ENCODE measurements at regions not wholly inside any gene's neighbourhood (a gene's known extent, or its start where the extent isn't known, plus 50 kb on each side); places are given as distances from the start of the nearest gene placed in this dataset.

DNA sequence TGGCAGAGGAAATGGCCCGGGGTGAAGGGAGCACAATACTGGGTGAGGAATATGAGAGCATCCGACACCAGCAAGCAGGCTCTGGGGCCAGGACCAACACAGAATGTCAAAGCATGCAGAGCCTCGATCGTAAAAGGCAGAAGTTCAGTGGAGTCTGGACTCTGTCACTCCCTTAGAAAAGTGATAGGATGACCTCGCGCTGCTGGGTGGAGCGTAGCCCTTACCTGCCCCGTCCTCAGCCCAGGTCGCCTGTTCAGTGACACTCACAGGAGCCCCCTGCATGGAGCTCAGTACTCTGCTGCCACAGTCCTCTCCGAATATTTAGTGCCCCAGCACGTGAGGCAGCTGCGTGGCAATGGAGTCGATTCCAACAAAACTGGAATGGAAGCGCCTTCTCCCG is 236.7 kb upstream of the MYT1L start:
- Mint-ChIP-seq H3K4me1 (ENCODE audit: low read depth) (no peaks in the 10 kb centered on the region), H3K9me3 (no peaks in the 10 kb centered on the region), H3K4me3 (no peak overlapping the region), H3K27ac (no peak overlapping the region), H3K27me3 (ENCODE audit: low read depth) (no peaks in the 10 kb centered on the region), H3K36me3 (ENCODE audit: low read depth) (no peaks in the 10 kb centered on the region)

DNA sequence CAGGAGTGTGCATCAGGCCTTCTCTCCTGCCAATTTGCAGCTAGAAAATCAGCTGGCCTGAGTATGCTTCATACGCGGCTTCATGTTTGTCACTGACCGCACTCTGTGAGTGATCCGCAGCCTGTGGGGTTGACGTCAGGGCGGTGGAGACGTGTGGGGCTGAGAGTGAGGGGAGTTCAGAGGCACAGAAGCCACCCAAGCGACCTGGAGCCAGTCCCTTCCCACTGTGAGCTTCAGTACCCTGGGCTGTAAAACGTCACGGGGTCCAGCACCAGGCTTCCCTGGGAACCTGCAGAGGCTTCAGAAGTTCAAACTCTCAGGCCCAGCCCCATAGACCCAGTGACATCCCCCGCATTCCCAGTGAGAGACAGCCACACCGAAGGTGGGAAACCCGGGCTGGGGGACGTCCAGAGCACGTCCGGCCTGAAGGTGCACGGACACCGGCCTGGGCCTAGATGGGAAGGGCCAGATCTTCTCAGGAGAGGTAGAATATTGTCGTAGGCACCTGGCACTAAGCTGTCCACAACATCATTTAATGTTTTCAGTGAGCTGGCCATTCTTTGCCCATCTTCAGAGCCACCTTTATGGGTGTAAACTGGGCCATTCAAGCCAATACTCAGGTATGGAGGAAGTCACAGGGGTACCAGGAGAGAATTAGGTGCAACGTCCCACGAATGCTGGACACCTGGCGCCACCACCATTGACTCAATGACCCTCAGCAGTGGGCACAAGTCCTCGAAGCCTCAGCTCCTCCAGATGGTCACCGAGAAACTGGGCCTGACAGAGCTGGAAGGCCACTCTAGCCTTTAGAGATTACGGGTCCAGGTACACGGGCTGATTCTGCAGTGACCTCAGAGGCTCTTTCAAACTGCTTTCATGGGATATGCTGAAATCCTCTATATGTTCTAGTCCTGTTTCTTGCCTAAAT is 235.6 kb upstream of the MYT1L start:
- no peak overlapping the region for H3K27ac Mint-ChIP-seq
- no peaks in the 10 kb centered on the region for H3K36me3 Mint-ChIP-seq (ENCODE audit: low read depth)
- H3K9me3 Mint-ChIP-seq, result no peaks in the 10 kb centered on the region
- H3K4me3 Mint-ChIP-seq, result no peak overlapping the region
- H3K4me1 Mint-ChIP-seq (ENCODE audit: low read depth), result no peaks in the 10 kb centered on the region
- no peaks in the 10 kb centered on the region for H3K27me3 Mint-ChIP-seq (ENCODE audit: low read depth)

DNA sequence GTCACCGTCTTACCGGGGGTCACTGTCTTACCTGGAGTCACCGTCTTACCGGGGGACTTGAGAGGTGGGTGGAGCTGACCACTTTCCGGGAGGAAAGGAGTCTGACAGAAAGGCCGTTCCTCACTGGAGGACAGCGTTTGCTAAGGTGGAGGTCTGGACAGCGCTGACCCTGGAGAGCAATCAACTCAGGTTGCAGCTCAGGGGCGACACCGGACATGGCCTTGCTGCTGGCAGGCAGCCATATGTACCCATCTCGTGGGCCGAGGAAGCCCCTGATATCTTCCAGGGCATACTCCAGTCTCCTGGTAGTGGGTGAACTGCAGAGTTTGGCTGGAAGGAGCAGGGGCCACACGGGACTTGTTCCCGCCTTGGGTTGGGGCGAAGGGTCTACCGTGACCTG is 234.6 kb upstream of the MYT1L start:
- no peak overlapping the region for H3K27ac Mint-ChIP-seq
- no peaks in the 10 kb centered on the region for H3K4me1 Mint-ChIP-seq (ENCODE audit: low read depth)
- no peaks in the 10 kb centered on the region for H3K9me3 Mint-ChIP-seq
- no peaks in the 10 kb centered on the region for H3K36me3 Mint-ChIP-seq (ENCODE audit: low read depth)
- H3K4me3 Mint-ChIP-seq, result no peak overlapping the region
- no peaks in the 10 kb centered on the region for H3K27me3 Mint-ChIP-seq (ENCODE audit: low read depth)

DNA sequence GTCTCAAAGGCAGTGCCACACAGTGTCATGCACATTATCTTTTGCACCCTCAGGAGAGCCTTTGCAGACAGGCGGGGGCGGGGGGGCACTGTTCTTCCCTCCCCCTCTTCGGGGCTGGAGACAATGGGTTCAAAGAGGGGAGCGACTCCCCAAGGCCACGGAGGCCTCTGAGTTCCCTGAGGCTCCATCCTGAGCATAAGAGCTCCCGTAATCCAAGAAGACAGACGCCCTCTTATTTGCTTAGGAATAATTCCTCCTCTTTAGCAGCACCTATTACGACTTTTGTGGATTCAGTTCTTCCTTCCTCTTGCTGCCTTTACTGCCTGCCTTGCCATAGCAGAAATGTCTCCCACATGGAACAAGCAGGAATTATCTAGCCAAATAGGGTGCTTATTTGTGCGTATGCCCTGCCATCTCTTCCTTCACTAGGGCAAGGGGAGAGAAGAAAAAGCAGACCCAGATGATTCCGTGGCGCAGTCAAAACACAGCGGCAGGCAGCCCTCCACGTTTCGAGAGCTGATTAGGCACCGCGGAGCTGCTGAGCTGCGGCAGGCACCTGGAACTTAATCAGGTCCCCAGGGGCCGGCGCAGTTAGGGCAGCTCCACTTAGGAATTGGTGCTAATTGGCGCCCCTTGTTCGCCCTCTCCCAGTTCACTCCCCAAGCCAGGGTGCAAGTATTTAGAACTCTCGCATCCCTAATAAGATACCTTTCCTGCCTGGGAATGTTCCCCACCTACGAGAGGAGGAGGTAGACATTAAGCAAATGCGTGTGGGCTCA is 233.4 kb upstream of the MYT1L start:
- no peak overlapping the region for H3K4me3 Mint-ChIP-seq
- no peaks in the 10 kb centered on the region for H3K36me3 Mint-ChIP-seq (ENCODE audit: low read depth)
- H3K4me1 Mint-ChIP-seq (ENCODE audit: low read depth), result no peaks in the 10 kb centered on the region
- H3K9me3 Mint-ChIP-seq, result no peaks in the 10 kb centered on the region
- H3K27ac Mint-ChIP-seq, result no peak overlapping the region
- H3K27me3 Mint-ChIP-seq (ENCODE audit: low read depth), result no peaks in the 10 kb centered on the region

DNA sequence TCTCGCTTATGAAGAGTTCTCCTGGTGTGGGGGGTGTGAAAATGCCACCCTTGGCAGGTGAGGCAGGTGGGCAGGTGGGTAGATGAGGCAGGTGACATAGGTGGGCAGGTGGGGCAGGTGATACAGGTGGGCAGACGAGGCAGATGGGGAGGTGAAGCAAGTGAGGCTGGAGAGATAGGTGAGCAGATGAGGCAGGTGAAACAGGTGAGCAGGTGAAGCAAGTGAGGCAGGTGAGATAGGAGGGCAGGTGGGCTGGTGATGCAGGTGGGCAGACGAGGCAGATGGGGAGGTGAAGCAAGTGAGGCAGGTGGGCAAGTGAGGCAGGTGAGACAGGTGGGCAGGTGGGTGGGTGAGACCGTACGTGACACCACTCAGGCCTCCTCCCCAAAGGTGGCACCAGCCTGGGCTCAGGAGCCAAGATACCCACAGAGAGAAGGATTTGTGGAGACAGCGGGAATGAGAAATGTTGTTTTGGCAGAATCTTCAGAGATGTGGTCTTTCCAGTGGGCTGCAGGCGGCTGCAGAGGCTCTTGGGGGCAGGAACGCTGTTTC is 232.3 kb upstream of the MYT1L start:
- Mint-ChIP-seq H3K36me3 (ENCODE audit: low read depth) (no peaks in the 10 kb centered on the region), H3K27me3 (ENCODE audit: low read depth) (no peaks in the 10 kb centered on the region), H3K27ac (no peak overlapping the region), H3K9me3 (no peaks in the 10 kb centered on the region), H3K4me1 (ENCODE audit: low read depth) (no peaks in the 10 kb centered on the region), H3K4me3 (no peak overlapping the region)

DNA sequence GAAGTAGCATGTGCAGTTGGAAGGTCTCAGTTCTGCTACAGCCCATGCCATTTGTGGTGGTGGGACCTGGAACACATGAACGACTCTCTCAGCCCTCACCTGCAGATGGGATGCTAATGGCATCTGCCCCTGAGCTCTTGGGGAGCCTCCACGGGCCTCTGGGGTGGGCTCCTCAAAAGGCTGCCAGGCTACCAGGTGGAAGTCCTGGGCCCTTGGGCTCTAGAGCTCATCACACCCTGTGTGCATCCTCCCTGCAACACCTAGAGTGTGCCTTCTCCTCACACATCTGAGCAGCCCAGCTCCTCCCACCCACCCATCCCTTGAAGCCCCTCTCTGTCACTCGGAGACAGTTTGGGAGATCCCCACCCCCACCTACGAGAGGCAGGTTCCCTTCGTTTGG is 231.8 kb upstream of the MYT1L start:
- no peaks in the 10 kb centered on the region for H3K27me3 Mint-ChIP-seq (ENCODE audit: low read depth)
- H3K27ac Mint-ChIP-seq, result no peak overlapping the region
- H3K4me1 Mint-ChIP-seq (ENCODE audit: low read depth), result no peaks in the 10 kb centered on the region
- H3K9me3 Mint-ChIP-seq, result no peaks in the 10 kb centered on the region
- H3K4me3 Mint-ChIP-seq, result no peak overlapping the region
- H3K36me3 Mint-ChIP-seq (ENCODE audit: low read depth), result no peaks in the 10 kb centered on the region

DNA sequence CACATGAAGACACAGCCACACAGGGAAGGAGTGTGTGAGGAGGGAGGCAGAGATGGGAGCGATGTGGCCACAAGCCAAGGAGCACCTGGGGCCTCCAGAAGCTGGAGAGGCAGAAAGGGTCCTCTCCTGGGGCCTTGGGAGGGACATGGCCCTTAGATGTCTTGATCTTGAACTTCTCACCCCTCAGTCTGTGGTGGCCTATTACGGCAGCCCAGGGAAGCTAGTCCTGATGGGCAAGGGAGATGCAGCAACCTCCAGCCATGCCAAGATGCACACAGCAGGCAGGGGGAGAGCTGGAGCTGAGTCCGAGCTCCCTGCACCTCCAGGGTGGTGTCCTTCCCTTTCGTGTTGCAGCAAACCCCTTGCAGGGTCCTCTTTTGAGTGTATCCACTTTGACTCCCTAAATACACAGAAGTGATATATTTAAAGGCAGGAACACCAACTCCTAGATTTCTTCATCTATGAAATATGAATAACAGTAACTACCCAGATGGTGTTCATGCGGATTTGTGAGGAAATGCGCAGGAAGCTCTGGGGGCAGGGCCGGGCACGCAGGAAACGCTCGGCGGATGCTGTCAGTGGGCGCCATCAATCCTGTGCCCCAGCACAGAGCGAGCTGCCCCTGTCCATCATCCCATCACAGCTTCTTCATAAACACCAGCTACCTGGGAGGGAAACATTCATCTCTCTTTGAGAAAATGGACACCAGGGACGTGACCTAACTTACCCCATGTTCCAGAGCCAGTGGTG is 230.4 kb upstream of the MYT1L start:
- no peaks in the 10 kb centered on the region for H3K4me1 Mint-ChIP-seq (ENCODE audit: low read depth)
- H3K9me3 Mint-ChIP-seq, result no peaks in the 10 kb centered on the region
- no peaks in the 10 kb centered on the region for H3K36me3 Mint-ChIP-seq (ENCODE audit: low read depth)
- no peak overlapping the region for H3K27ac Mint-ChIP-seq
- no peak overlapping the region for H3K4me3 Mint-ChIP-seq
- H3K27me3 Mint-ChIP-seq (ENCODE audit: low read depth), result no peaks in the 10 kb centered on the region

DNA sequence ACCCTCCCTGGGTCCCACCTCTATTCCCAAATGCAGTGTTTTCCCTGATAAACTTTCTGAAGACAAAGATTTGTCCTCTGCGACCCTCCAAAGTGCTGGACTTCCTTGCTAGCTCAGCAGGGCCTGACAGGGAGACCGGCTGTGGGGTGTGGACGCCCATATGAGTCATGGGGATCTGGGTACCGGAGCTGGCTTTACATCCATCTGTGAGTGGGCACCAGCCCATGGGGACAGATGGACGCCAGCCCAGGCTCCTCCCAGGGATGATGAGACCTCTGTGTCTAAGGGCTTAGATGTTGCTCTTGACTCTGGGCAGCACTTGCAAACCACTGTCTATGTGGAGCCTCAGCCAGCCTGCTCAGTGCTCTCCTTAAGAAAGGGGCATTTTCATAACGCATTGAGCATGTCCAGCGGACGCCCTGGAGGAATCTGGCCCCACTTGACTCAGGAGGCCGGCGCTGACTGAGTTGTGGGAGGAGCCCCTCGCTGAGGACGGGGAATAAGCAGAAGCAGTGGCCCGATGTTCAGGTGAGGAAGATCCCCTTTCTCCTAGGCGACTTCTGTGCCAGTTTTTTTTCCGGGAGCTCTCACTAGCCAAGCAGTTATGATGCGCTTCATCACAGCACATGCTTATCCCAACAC is 229.4 kb upstream of the MYT1L start:
- Mint-ChIP-seq H3K4me1 (ENCODE audit: low read depth) (no peaks in the 10 kb centered on the region), H3K27ac (no peak overlapping the region), H3K9me3 (no peaks in the 10 kb centered on the region), H3K36me3 (ENCODE audit: low read depth) (no peaks in the 10 kb centered on the region), H3K27me3 (ENCODE audit: low read depth) (no peaks in the 10 kb centered on the region), H3K4me3 (no peak overlapping the region)

DNA sequence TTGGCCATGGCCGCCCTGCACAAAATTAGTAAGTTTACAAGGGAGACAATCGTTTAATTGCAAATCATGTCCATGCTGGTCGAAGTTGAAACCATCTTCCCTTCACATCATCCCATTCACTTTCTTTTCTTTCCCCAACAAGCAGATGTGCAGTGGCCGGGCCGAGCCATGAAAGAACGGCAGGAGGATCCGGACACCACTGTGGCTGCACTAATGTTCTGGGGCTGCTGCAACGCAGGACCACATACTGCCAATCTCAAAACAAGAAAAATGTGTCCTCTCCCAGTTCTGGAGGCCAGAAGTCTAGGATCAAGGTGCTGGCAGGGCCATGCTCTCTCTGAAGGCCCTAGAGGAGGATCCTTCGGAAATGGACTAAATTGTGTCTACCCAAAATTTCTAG is 227.4 kb upstream of the MYT1L start:
- H3K4me1 Mint-ChIP-seq (ENCODE audit: low read depth), result no peaks in the 10 kb centered on the region
- peaks cover 1% of the 10 kb centered on the region for H3K9me3 Mint-ChIP-seq
- H3K27me3 Mint-ChIP-seq (ENCODE audit: low read depth), result no peaks in the 10 kb centered on the region
- H3K36me3 Mint-ChIP-seq (ENCODE audit: low read depth), result no peaks in the 10 kb centered on the region
- no peak overlapping the region for H3K27ac Mint-ChIP-seq
- H3K4me3 Mint-ChIP-seq, result no peak overlapping the region

DNA sequence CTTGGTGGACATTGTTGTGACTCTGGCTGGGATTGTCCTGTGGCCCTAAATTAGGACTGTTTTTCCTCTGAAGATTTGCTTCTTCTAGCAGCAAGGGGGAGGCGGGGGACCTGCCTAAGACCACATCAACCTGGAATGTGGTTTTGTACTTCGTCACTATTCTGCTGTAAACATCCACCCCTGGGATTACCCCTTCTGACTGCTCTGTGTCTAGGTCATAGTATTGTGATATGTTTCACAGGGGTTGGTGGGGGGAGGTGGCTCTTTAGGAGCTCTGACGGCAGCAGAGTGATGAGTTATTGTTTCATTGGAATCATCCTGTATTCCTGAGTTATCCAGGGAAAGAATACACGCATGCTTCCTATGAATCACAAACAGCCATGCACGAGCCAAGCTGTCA is 226.4 kb upstream of the MYT1L start:
- Mint-ChIP-seq H3K27ac (no peak overlapping the region), H3K27me3 (ENCODE audit: low read depth) (no peaks in the 10 kb centered on the region), H3K4me3 (no peak overlapping the region), H3K4me1 (ENCODE audit: low read depth) (no peaks in the 10 kb centered on the region), H3K9me3 (peaks cover 9% of the 10 kb centered on the region), H3K36me3 (ENCODE audit: low read depth) (no peaks in the 10 kb centered on the region)

DNA sequence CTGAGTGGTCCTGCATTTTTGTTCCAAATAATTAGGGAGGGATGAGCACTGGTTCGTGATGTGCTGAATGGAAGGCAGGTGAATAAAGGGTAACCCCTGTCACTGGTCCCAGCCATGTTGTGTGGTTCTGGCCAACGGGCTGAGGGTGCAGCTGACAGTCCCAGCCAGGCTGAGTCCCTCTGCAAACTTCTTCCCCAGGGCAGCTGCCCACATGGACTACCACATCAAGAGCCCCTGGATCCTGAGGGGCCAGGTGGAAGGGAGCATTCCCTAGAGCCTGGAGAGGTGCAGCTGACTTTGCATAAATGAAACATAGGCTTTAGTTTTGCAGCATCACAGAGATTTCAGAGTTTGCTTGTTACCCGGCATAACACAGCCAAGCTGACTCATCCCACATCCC is 219.8 kb upstream of the MYT1L start:
- H3K27me3 Mint-ChIP-seq (ENCODE audit: low read depth), result no peaks in the 10 kb centered on the region
- no peaks in the 10 kb centered on the region for H3K4me1 Mint-ChIP-seq (ENCODE audit: low read depth)
- H3K4me3 Mint-ChIP-seq, result no peak overlapping the region
- peaks cover 9% of the 10 kb centered on the region for H3K9me3 Mint-ChIP-seq
- no peak overlapping the region for H3K27ac Mint-ChIP-seq
- no peaks in the 10 kb centered on the region for H3K36me3 Mint-ChIP-seq (ENCODE audit: low read depth)

DNA sequence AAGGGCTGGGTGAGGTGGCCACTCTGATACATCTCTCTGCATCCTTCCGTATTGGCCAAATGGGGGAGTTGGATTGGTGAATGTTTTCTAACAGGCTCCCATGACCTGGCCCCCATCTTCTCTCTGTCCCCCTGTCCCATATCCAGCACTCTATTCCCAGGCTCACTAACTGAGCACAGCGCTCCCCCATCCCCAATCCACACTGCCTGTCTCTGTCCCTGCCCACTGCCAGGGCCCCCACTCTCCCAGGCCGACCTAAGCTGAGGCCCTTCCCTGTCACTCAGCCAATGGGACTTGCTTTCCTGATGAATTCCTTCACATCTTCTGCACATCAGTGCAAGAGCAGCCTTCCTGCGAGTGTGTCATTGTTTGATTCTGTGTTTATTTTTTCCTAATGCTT is 216.8 kb upstream of the MYT1L start:
- H3K4me1 Mint-ChIP-seq (ENCODE audit: low read depth), result no peaks in the 10 kb centered on the region
- no peaks in the 10 kb centered on the region for H3K36me3 Mint-ChIP-seq (ENCODE audit: low read depth)
- H3K9me3 Mint-ChIP-seq, result peaks cover 2% of the 10 kb centered on the region
- H3K4me3 Mint-ChIP-seq, result no peak overlapping the region
- H3K27ac Mint-ChIP-seq, result no peak overlapping the region
- no peaks in the 10 kb centered on the region for H3K27me3 Mint-ChIP-seq (ENCODE audit: low read depth)

DNA sequence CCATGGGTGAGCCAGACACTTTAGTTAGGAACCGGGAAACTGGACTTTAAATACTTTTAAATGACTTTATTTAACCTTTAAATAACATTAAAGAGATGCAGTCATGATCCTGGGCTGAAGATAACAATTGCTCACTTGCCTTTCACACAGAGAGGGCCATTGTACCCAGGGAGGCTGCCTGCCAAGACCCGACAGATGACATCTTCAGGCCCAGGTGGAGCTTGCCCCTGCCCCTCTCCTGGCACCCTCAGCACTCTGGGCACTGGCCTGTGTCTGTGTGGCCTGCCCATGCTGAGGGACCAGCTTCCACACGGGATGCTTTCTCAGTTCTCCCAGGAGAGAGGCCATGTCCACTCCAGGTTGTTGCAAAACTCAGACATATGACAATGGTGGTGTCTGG is 216.4 kb upstream of the MYT1L start:
- Mint-ChIP-seq H3K36me3 (ENCODE audit: low read depth) (no peaks in the 10 kb centered on the region), H3K9me3 (no peaks in the 10 kb centered on the region), H3K27me3 (ENCODE audit: low read depth) (no peaks in the 10 kb centered on the region), H3K27ac (no peak overlapping the region), H3K4me1 (ENCODE audit: low read depth) (no peaks in the 10 kb centered on the region), H3K4me3 (no peak overlapping the region)

DNA sequence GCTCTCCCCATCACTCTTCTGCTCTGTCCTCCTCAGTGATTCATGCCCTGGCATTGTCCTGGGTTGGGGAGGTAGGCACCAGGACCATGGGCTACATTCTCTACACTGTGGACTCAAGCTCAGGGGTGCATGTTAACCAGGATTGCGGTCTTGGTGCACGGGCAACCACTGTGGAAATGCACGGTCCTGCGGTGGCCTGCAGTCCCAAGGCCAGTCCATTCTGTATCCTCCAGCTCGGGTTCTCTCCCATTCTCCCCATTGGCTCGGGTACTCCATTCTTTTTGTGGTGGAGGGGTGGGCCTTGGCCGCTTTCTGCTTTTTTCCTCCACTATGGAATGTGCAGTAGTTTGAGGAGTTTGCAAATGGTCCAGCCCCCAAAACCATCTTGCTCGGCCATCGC is 215.0 kb upstream of the MYT1L start:
- Mint-ChIP-seq H3K36me3 (ENCODE audit: low read depth) (no peaks in the 10 kb centered on the region), H3K9me3 (no peaks in the 10 kb centered on the region), H3K4me1 (ENCODE audit: low read depth) (no peaks in the 10 kb centered on the region), H3K27me3 (ENCODE audit: low read depth) (no peaks in the 10 kb centered on the region), H3K27ac (no peak overlapping the region), H3K4me3 (no peak overlapping the region)

Measured in T-helper 1 cell treated with Interleukin-12 subunit alpha and Interleukin-12 subunit beta and Interleukin-4 antibody, amounts not matched to agents 30 μg/mL and 1 μg/mL, for 36 hours (primary cell).